Prostate gland (tissue), 2 donors: ENCODE measurements at regions not wholly inside any gene's neighbourhood (a gene's known extent, or its start where the extent isn't known, plus 50 kb on each side); places are given as distances from the start of the nearest gene placed in this dataset.

Source experiments
- CTCF ChIP-seq, 4 experiments: fragments of 200-600 bp in 2 of 4; fragments of 450-650 bp in 2 of 4; sonication (generic) in 2 of 4; IDR thresholded peaks; 1 replicate in 3 of 4; 2 replicates in 1 of 4; pipeline ENCODE4 v1.5.1; 2016 to 2019; ENCODE audit warnings: antibody characterized with exemption in 4 of 4, mild to moderate bottlenecking in 2 of 4, moderate library complexity in 2 of 4
- POLR2A ChIP-seq: fragments of 450-650 bp; IDR thresholded peaks from one replicate; pipeline ENCODE4 v1.6.1; 2016; ENCODE audit warnings: antibody characterized with exemption, mild to moderate bottlenecking
- POLR2AphosphoS5 ChIP-seq: sonication (generic); formaldehyde crosslinking; IDR thresholded peaks from one replicate; pipeline ENCODE4 v1.6.1; 2017; ENCODE audit warnings: antibody characterized with exemption

GRCh38 chr6:82569022-82569421, 205.4 kb downstream of the TPBG start:
- TF ChIP-seq POLR2AphosphoS5 (no peak), CTCF (IDR thresholded peaks at IDR 0.05) (no peak), POLR2A (no peak)
